ENCODE measurements at regions not wholly inside any gene's neighbourhood (a gene's known extent, or its start where the extent isn't known, plus 50 kb on each side); places are given as distances from the start of the nearest gene placed in this dataset.

- DNase-seq: peak; percentile 26
Observed at GRCh38 chr2:160921386-160921964, 238.8 kb upstream of the TANK start.

GRCh38 chr2:160924936-160925353, 235.3 kb upstream of the TANK start:
- no peak for DNase-seq

GRCh38 chr2:160925956-160926355, 234.3 kb upstream of the TANK start:
- DNase-seq: no peak

GRCh38 chr2:160927324-160927723, 232.9 kb upstream of the TANK start:
- no peak for DNase-seq

- DNase-seq: peak; percentile 86
Observed at GRCh38 chr2:160928854-160929301, 231.3 kb upstream of the TANK start.

GRCh38 chr2:160931531-160931930, 228.7 kb upstream of the TANK start:
- no peak for DNase-seq

- DNase-seq: peak; percentile 38
Observed at GRCh38 chr2:160932960-160933359, 227.3 kb upstream of the TANK start.

GRCh38 chr2:160934263-160934662, 226.0 kb upstream of the TANK start:
- no peak for DNase-seq

GRCh38 chr2:160934991-160935390, 225.2 kb upstream of the TANK start:
- no peak for DNase-seq

GRCh38 chr2:160936044-160936806, 224.0 kb upstream of the TANK start:
- no peak for DNase-seq

GRCh38 chr2:160940271-160940670, 220.0 kb upstream of the TANK start:
- no peak for DNase-seq

GRCh38 chr2:160940699-160941098, 219.5 kb upstream of the TANK start:
- no peak for DNase-seq

- no peak for DNase-seq
Observed at GRCh38 chr2:160941290-160941846, 218.9 kb upstream of the TANK start.

GRCh38 chr2:160942476-160943142, 217.6 kb upstream of the TANK start:
- no peak for DNase-seq

GRCh38 chr2:160943414-160943813, 216.8 kb upstream of the TANK start:
- DNase-seq: no peak

- peak; percentile 19 for DNase-seq
Observed at GRCh38 chr2:160952464-160953254, 207.6 kb upstream of the TANK start.

GRCh38 chr2:160955578-160955977, 204.7 kb upstream of the TANK start:
- no peak for DNase-seq

GRCh38 chr2:160956243-160956802, 203.9 kb upstream of the TANK start:
- no peak for DNase-seq

GRCh38 chr2:160963957-160964356, 196.3 kb upstream of the TANK start:
- peak; percentile 16 for DNase-seq

GRCh38 chr2:160967523-160967922, 192.7 kb upstream of the TANK start:
- DNase-seq: no peak

- DNase-seq: no peak
Observed at GRCh38 chr2:160968183-160968582, 192.0 kb upstream of the TANK start.
